Tibial nerve (tissue), 4 donors: ENCODE measurements at regions not wholly inside any gene's neighbourhood (a gene's known extent, or its start where the extent isn't known, plus 50 kb on each side); places are given as distances from the start of the nearest gene placed in this dataset. TPM values are rescaled to one million over a fixed set of nuclear protein-coding genes. Genes with fewer than 3 reads are reported as not detected.

ENCODE experiments used
- DNase-seq, 2 donors: peaks; one replicate each; pipeline ENCODE4 v3.0.0-alpha.2; 2019; ENCODE audit warnings: low spot score in 2 of 2
- H3K27ac ChIP-seq, 4 donors: fragments of 200-600 bp; sonication (generic) in 3 of 4; one replicate each; pipeline ENCODE4 v1.5.1; 2017 to 2019; ENCODE audit warnings: mild to moderate bottlenecking in 1 of 4
- H3K27me3 ChIP-seq, 2 donors: fragments of 200-600 bp; sonication (generic) in 1 of 2; one replicate each; pipeline versions ENCODE4 v1.5.1 to v1.6.0; 2017 to 2019
- H3K36me3 ChIP-seq, 3 donors: fragments of 200-600 bp; sonication (generic); one replicate each; pipeline ENCODE4 v1.5.1; 2018 to 2019
- H3K4me1 ChIP-seq, 4 donors: fragments of 200-600 bp; sonication (generic) in 3 of 4; one replicate each; pipeline ENCODE4 v1.5.1; 2017 to 2019
- H3K4me3 ChIP-seq, 4 donors: fragments of 200-600 bp; sonication (generic) in 3 of 4; one replicate each; pipeline ENCODE4 v1.5.1; 2017 to 2019; ENCODE audit warnings: mild to moderate bottlenecking in 1 of 4, moderate library complexity in 1 of 4
- H3K9me3 ChIP-seq, 4 donors: fragments of 200-600 bp; sonication (generic) in 3 of 4; one replicate each; pipeline ENCODE4 v1.5.1; 2017 to 2019
- CTCF ChIP-seq, 5 experiments: fragments of 200-600 bp in 3 of 5; fragments of 450-650 bp in 2 of 5; sonication (generic) in 3 of 5; IDR thresholded peaks; one replicate each; pipeline ENCODE4 v1.5.1; 2016 to 2019; ENCODE audit warnings: antibody characterized with exemption in 5 of 5, mild to moderate bottlenecking in 3 of 5, moderate library complexity in 2 of 5
- EP300 ChIP-seq, 2 donors: sonication (generic); formaldehyde crosslinking; IDR thresholded peaks; one replicate each; pipeline ENCODE4 v1.6.1; 2017; ENCODE audit warnings: antibody characterized with exemption in 2 of 2, mild to moderate bottlenecking in 1 of 2
- POLR2A ChIP-seq, 2 donors: fragments of 450-650 bp; IDR thresholded peaks; one replicate each; pipeline ENCODE4 v1.6.1; 2017; ENCODE audit warnings: antibody characterized with exemption in 2 of 2, mild to moderate bottlenecking in 2 of 2, moderate library complexity in 2 of 2
- WGBS, 2 donors: methylation state at CpG; one replicate each; pipeline ENCODE4 v1.1.5; 2018; 5-methylcytosine and 5-hydroxymethylcytosine counted together
- small RNA-seq: library from RNA; depleted of rRNA; stranded (forward); fragments of <200 nt; gene quantifications from one replicate; pipeline ENCODE3, GENCODE V24; 2016

GRCh38 chr6:96468281-96468680 lies 53.3 kb upstream of the UFL1 start:
- TF ChIP-seq POLR2A (IDR thresholded peaks at IDR 0.05) (no peak), CTCF (IDR thresholded peaks at IDR 0.05) (no peak), EP300 (IDR thresholded peaks at IDR 0.05) (no peak)
- H3K36me3 ChIP-seq: no peaks in the 10 kb centered on the region
- no peak overlapping the region for H3K27ac ChIP-seq
- peaks cover 0 to 4% (median 0%) of the 10 kb centered on the region in 4 donors for H3K9me3 ChIP-seq
- DNase-seq: no peak
- no peaks in the 10 kb centered on the region for H3K27me3 ChIP-seq
- H3K4me1 ChIP-seq: peaks cover 0 to 6% (median 0%) of the 10 kb centered on the region in 4 donors
- 37 to 48% methylated on average over 3 of the region's 3 CpGs for WGBS, 2 donors
- no peak overlapping the region for H3K4me3 ChIP-seq

DNA sequence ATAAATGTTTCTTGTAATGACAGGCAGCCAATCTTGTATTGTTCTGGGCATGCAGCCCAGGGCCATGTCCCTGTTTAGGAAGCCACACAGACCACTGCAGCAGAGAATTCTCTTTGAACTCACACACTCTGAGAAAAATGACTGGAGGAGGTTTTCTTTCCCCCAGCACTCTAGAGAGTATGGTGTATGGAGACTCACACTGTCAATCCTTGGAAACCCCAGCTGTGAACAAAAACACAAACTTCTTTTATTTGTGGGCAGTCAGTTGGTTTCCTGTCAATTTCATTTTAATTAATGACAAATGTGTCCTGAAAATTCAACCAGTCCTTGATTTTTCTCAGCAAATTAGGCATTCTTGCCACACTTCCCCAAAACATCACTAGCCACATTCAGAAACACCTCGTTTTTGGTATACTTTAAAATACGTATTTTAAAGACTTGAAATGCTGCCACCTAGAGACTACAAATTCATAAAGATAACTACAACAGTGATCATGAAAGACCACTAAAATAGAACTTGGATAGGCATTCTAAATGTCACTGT lies 52.9 kb upstream of the UFL1 start:
- Histone ChIP-seq H3K4me3 (no peak overlapping the region), H3K27me3 (no peaks in the 10 kb centered on the region), H3K9me3 (peaks cover 0 to 7% (median 0%) of the 10 kb centered on the region in 4 donors), H3K27ac (no peak overlapping the region), H3K36me3 (no peaks in the 10 kb centered on the region), H3K4me1 (peaks cover 0 to 6% (median 0%) of the 10 kb centered on the region in 4 donors)
- no peak for DNase-seq
- 3% methylated on average over 2 of the region's 2 CpGs for WGBS, 2 donors
- peak in 1 of 5 experiments; percentile 10 for TF ChIP-seq CTCF (IDR thresholded peaks at IDR 0.05)
- TF ChIP-seq POLR2A (IDR thresholded peaks at IDR 0.05): no peak
- TF ChIP-seq EP300 (IDR thresholded peaks at IDR 0.05): no peak

- peaks cover 0 to 9% (median 0%) of the 10 kb centered on the region in 4 donors for H3K9me3 ChIP-seq
- no peaks in the 10 kb centered on the region for H3K36me3 ChIP-seq
- DNase-seq: no peak
- no peak overlapping the region for H3K27ac ChIP-seq
- no peak for TF ChIP-seq EP300 (IDR thresholded peaks at IDR 0.05)
- no peak for TF ChIP-seq POLR2A (IDR thresholded peaks at IDR 0.05)
- TF ChIP-seq CTCF (IDR thresholded peaks at IDR 0.05): no peak
- H3K4me3 ChIP-seq: no peak overlapping the region
- 70 to 77% methylated on average over 2 of the region's 2 CpGs for WGBS, 2 donors
- peaks cover 0 to 6% (median 0%) of the 10 kb centered on the region in 4 donors for H3K4me1 ChIP-seq
- no peaks in the 10 kb centered on the region for H3K27me3 ChIP-seq
Observed at GRCh38 chr6:96469312-96469711, 52.3 kb upstream of the UFL1 start.

- H3K4me1 ChIP-seq: peaks cover 0 to 6% (median 0%) of the 10 kb centered on the region in 4 donors
- WGBS, 2 donors: 81 to 82% methylated on average over 2 of the region's 2 CpGs
- no peak for TF ChIP-seq POLR2A (IDR thresholded peaks at IDR 0.05)
- TF ChIP-seq EP300 (IDR thresholded peaks at IDR 0.05): no peak
- TF ChIP-seq CTCF (IDR thresholded peaks at IDR 0.05): no peak
- H3K27me3 ChIP-seq: no peaks in the 10 kb centered on the region
- H3K9me3 ChIP-seq: peaks cover 0 to 18% (median 0%) of the 10 kb centered on the region in 4 donors
- no peak overlapping the region for H3K4me3 ChIP-seq
- H3K36me3 ChIP-seq: no peaks in the 10 kb centered on the region
- no peak overlapping the region for H3K27ac ChIP-seq
- no peak for DNase-seq
Observed at GRCh38 chr6:96470296-96470695, 51.3 kb upstream of the UFL1 start.

Small RNA genes in the stretch of these regions (small RNA-seq; reads per million reads assigned to genes)
- gene RN7SL797P: not detected
